GM12878 (cell line): ENCODE measurements at regions not wholly inside any gene's neighbourhood (a gene's known extent, or its start where the extent isn't known, plus 50 kb on each side); places are given as distances from the start of the nearest gene placed in this dataset.

Source experiments
- ATAC-seq: fragments of 200-7000 bp; cut with Tn5 transposase; 3 replicates; pipeline ENCODE4 v1.9.1; 2020; ENCODE audit warnings: mild to moderate bottlenecking, moderate library complexity
- BruUV-seq: library from RNA; stranded (reverse); fragments of 400-500 nt; replicated peaks from 2 replicates; lab custom pipeline; 2021; lab: Mats Ljungman, UMichigan
- CTCF ChIA-PET: fragments of 300-600 bp; sonication (Branson Sonifier 250); formaldehyde crosslinking; extraction: SDS; loops from one replicate; lab custom pipeline; 2021; ENCODE audit warnings: inconsistent platforms; lab: Yijun Ruan, JAX
- POLR2A ChIA-PET: fragments of 350-600 bp; formaldehyde crosslinking; extraction: SDS; loops from one replicate; lab custom pipeline; 2021; ENCODE audit warnings: inconsistent platforms; lab: Charles Lee
- RAD21 ChIA-PET: fragments of 300-600 bp; sonication (Branson Sonifier 250); formaldehyde crosslinking; loops from one replicate; lab custom pipeline; 2023; ENCODE audit warnings: antibody characterized with exemption; ENCODE audit not compliant: unreplicated experiment; lab: Charles Lee
- SMC1A ChIA-PET: fragments of 300-600 bp; sonication (Branson Sonifier 250); formaldehyde crosslinking; loops from one replicate; lab custom pipeline; 2023; ENCODE audit not compliant: unreplicated experiment, uncharacterized antibody; lab: Charles Lee
- DNase-seq: peaks from one replicate; pipeline ENCODE4 v3.0.0-alpha.2; 2011; ENCODE audit warnings: low read depth, low spot score
- FAIRE-seq: peaks from 3 replicates; lab custom pipeline; 2011; peaks lifted over from hg19 to GRCh38; lab: Jason Lieb, UNC
- H2AFZ ChIP-seq: 2 replicates; pipeline ENCODE4 v1.6.0; 2011; ENCODE audit warnings: low read depth, low read length, control low read depth; ENCODE audit not compliant: control insufficient read depth
- H3K27ac ChIP-seq: 2 replicates; pipeline ENCODE4 v1.5.1; 2011; ENCODE audit warnings: control low read depth; ENCODE audit not compliant: control insufficient read depth, insufficient read depth
- H3K27me3 ChIP-seq, 2 experiments: replicated peaks in 1 of 2; 2 replicates each; pipeline versions ENCODE4 v1.6.0 to v1.6.1; 2011; ENCODE audit warnings: low read length in 1 of 2; ENCODE audit not compliant: control insufficient read depth in 2 of 2, insufficient read depth in 2 of 2
- H3K36me3 ChIP-seq, 2 experiments: 2 replicates each; pipeline ENCODE4 v1.5.1; 2011; ENCODE audit warnings: low read length in 1 of 2; ENCODE audit not compliant: control insufficient read depth in 2 of 2, insufficient read depth in 2 of 2
- H3K4me1 ChIP-seq: 2 replicates; pipeline ENCODE4 v1.6.1; 2011; ENCODE audit warnings: mild to moderate bottlenecking, low read length, moderate library complexity, mixed read lengths; ENCODE audit not compliant: control insufficient read depth, insufficient read depth
- H3K4me2 ChIP-seq: 2 replicates; pipeline ENCODE4 v1.6.0; 2011; ENCODE audit warnings: control low read depth; ENCODE audit not compliant: control insufficient read depth, insufficient read depth
- H3K4me3 ChIP-seq: fragments of 200-600 bp; sonication (generic); 2 replicates; pipeline ENCODE4 v1.5.1; 2016
- H3K79me2 ChIP-seq: 2 replicates; pipeline ENCODE4 v1.6.0; 2011; ENCODE audit warnings: low read length; ENCODE audit not compliant: control insufficient read depth, insufficient read depth
- H3K9ac ChIP-seq: 2 replicates; pipeline ENCODE4 v1.8.0; 2011; ENCODE audit warnings: low read length, control low read depth, mixed read lengths; ENCODE audit not compliant: control insufficient read depth, insufficient read depth
- H3K9me3 ChIP-seq: replicated peaks from 3 replicates; pipeline ENCODE4 v1.5.1; 2011; ENCODE audit warnings: mild to moderate bottlenecking, low read length; ENCODE audit not compliant: control insufficient read depth, insufficient read depth
- H4K20me1 ChIP-seq: 2 replicates; pipeline ENCODE4 v1.6.0; 2011; ENCODE audit not compliant: control insufficient read depth, insufficient read depth
- FOXM1 ChIP-seq: IDR thresholded peaks from 2 replicates; pipeline ENCODE4 v1.6.1; 2012; ENCODE audit warnings: low read depth, mild to moderate bottlenecking, inconsistent platforms, low read length, moderate library complexity
- HDAC6 ChIP-seq: fragments of 200-600 bp; sonication (generic); IDR thresholded peaks from one replicate; pipeline ENCODE4 v1.8.0; 2017; ENCODE audit warnings: antibody characterized with exemption; ENCODE audit not compliant: unreplicated experiment
- HSF1 ChIP-seq: fragments of 150-350 bp; IDR thresholded peaks from 2 replicates; pipeline ENCODE4 v1.6.1; 2014; ENCODE audit warnings: mild to moderate bottlenecking, low read depth, low read length
- IKZF2 ChIP-seq, 2 experiments: fragments of 450-650 bp; IDR thresholded peaks; 2 replicates each; pipeline ENCODE4 v1.6.1; 2017; ENCODE audit warnings: mild to moderate bottlenecking in 2 of 2, moderate library complexity in 2 of 2
- MAX ChIP-seq: IDR thresholded peaks from 2 replicates; pipeline ENCODE4 v1.6.1; 2012; ENCODE audit warnings: low read depth, low read length, improper control_type of control experiment
- PAX5 ChIP-seq: IDR thresholded peaks from 2 replicates; pipeline ENCODE4 v1.6.1; 2011; ENCODE audit warnings: low read depth, low read length, borderline replicate concordance
- POLR2A ChIP-seq: IDR thresholded peaks from 2 replicates; pipeline ENCODE4 v1.6.1; 2011; ENCODE audit warnings: low read depth, mild to moderate bottlenecking, low read length
- SRF ChIP-seq, 2 experiments: IDR thresholded peaks; 2 replicates each; pipeline ENCODE4 v1.6.1; 2011; ENCODE audit warnings: low read depth in 2 of 2, low read length in 2 of 2, mild to moderate bottlenecking in 1 of 2, moderate library complexity in 1 of 2
- ZNF217 ChIP-seq: fragments of 450-650 bp; IDR thresholded peaks from 2 replicates; pipeline ENCODE4 v1.6.1; 2017; ENCODE audit warnings: antibody characterized with exemption, mild to moderate bottlenecking
- WGBS: methylation state at CpG from one replicate; pipeline ENCODE4 v1.1.6; 2016; ENCODE audit warnings: low lambda C conversion rate; ENCODE audit not compliant: insufficient replicate concordance, insufficient coverage; ENCODE audit errors: missing lambda C conversion rate; 5-methylcytosine and 5-hydroxymethylcytosine counted together
- in situ Hi-C: fragments of 300-500 bp; cut with MboI; formaldehyde crosslinking; loops from 9 replicates; pipeline ENCODE4 v1.14.3; 2018; ENCODE audit warnings: mixed read lengths
- intact Hi-C: fragments of 100-400 bp; cut with micrococcal nuclease; formaldehyde crosslinking; loops from one replicate; pipeline ENCODE4 v1.14.2; 2022; ENCODE audit not compliant: unreplicated experiment

DNA sequence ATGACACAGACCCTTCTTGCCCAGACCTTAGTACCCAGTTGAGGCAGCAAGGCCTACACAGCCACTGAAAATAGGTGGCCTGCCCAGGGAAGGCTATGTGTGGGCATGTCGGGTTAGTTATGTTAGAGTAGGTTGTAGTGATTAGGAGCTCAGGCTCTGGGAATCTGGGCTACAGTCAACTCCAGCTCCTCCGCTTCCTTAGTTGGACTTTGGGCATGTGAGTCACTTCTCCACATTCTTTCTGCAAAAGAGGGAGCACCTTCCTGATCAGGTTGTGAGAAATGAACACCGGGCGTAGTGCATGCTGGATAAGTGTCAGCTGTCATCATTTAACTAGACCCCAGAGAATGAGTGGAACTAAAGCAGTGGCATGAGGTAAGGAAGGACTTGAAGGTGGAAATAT, 64.8 kb downstream of the ARHGAP35 start:
- Histone ChIP-seq H4K20me1 (no peaks in the 10 kb centered on the region), H3K27me3 (no peaks in the 10 kb centered on the region), H3K4me1 (peaks cover 28% of the 10 kb centered on the region), H2AFZ (no peak overlapping the region), H3K36me3 (peaks cover 8 to 13% of the 10 kb centered on the region in 2 experiments; a peak in 3 of 4 replicates), H3K27ac (no peak overlapping the region), H3K4me2 (no peak overlapping the region), H3K79me2 (peaks cover 29% of the 10 kb centered on the region), H3K9ac (no peak overlapping the region), H3K4me3 (no peak overlapping the region), H3K9me3 (no peaks in the 10 kb centered on the region)
- intact Hi-C loops: no loop called here
- BruUV-seq: no TSS peak
- TF ChIP-seq PAX5 (no peak), IKZF2 (IDR thresholded peaks at IDR 0.05) (no peak), MAX (no peak), FOXM1 (no peak), HDAC6 (no peak), HSF1 (no peak), ZNF217 (no peak), SRF (IDR thresholded peaks at IDR 0.05; ENCODE audit: low read depth in 2 of 2, low read length in 2 of 2) (no peak), POLR2A (no peak)
- WGBS: 97% methylated on average over 4 of the region's 4 CpGs
- in situ Hi-C loops: no loop called here
- DNase-seq (no peak), ATAC-seq (no peak), FAIRE-seq (no peak)
- ChIA-PET SMC1A (interaction anchor here (0.5 to 1.2 kb wide), 4 partner anchors 10 to 63 kb away, joined by 3 to 4 read pairs (median 4); no protein-coding TSS in a partner anchor), CTCF (interaction anchor here (0.6 to 3.7 kb wide), 7 partner anchors 11 to 200 kb away, joined by 3 to 13 read pairs (median 4); no protein-coding TSS in a partner anchor), POLR2A (interaction anchor here (0.6 kb wide), 1 partner anchor 537 kb away, joined by 5 read pairs; no protein-coding TSS in a partner anchor), RAD21 (interaction anchor here (0.5 to 3.2 kb wide), 3 partner anchors 64 to 301 kb away, joined by 3 to 11 read pairs (median 3); partner anchors contain the start of gene ARHGAP35)
